H1 (cell line): ENCODE measurements at regions not wholly inside any gene's neighbourhood (a gene's known extent, or its start where the extent isn't known, plus 50 kb on each side); places are given as distances from the start of the nearest gene placed in this dataset.

Experiments used
- BACH1 ChIP-seq: IDR thresholded peaks from 2 replicates; pipeline ENCODE4 v1.6.1; 2012; ENCODE audit warnings: low read length, improper control_type of control experiment
- BRCA1 ChIP-seq: IDR thresholded peaks from 2 replicates; pipeline ENCODE4 v1.6.1; 2012; ENCODE audit warnings: low read depth, low read length, improper control_type of control experiment
- CBX5 ChIP-seq: fragments of 300-800, 300-1000 bp; sonication (generic); IDR thresholded peaks from 2 replicates; pipeline ENCODE4 v1.7.1; 2016; ENCODE audit warnings: antibody characterized with exemption, low read length, low read depth
- CREB1 ChIP-seq: IDR thresholded peaks from 2 replicates; pipeline ENCODE4 v1.6.1; 2012; ENCODE audit warnings: inconsistent platforms
- GABPA ChIP-seq: IDR thresholded peaks from 2 replicates; pipeline ENCODE4 v1.6.1; 2011; ENCODE audit warnings: mild to moderate bottlenecking, low read length, moderate library complexity, borderline replicate concordance; ENCODE audit not compliant: insufficient read depth
- KDM1A ChIP-seq: fragments of 200-600, 300-600 bp; sonication (generic); IDR thresholded peaks from 2 replicates; pipeline ENCODE4 v1.7.1; 2016; ENCODE audit warnings: mild to moderate bottlenecking, low read length, borderline replicate concordance
- KDM4A ChIP-seq: IDR thresholded peaks from one replicate; pipeline ENCODE4 v1.7.1; 2012; ENCODE audit warnings: low read depth, mild to moderate bottlenecking, moderate library complexity, low read length, inconsistent platforms; ENCODE audit not compliant: severe bottlenecking
- SP2 ChIP-seq: IDR thresholded peaks from 2 replicates; pipeline ENCODE4 v1.6.1; 2012; ENCODE audit warnings: mild to moderate bottlenecking, low read length, inconsistent platforms
- TAF7 ChIP-seq: optimal IDR thresholded peaks from 2 replicates; pipeline ENCODE3; 2011; ENCODE audit warnings: low read depth, mild to moderate bottlenecking, inconsistent platforms, low read length, moderate library complexity, borderline replicate concordance
- TCF12 ChIP-seq: IDR thresholded peaks from 2 replicates; pipeline ENCODE4 v1.6.1; 2011; ENCODE audit warnings: low read depth, mild to moderate bottlenecking, low read length
- TF ChIP-seq, protein P1 (sequence below): fragments of 300-600 bp; sonication (generic); IDR thresholded peaks from 2 replicates; pipeline ENCODE4 v1.7.1; 2012; ENCODE audit warnings: low read length, moderate library complexity, mild to moderate bottlenecking, inconsistent platforms; ENCODE audit not compliant: insufficient replicate concordance

DNA sequence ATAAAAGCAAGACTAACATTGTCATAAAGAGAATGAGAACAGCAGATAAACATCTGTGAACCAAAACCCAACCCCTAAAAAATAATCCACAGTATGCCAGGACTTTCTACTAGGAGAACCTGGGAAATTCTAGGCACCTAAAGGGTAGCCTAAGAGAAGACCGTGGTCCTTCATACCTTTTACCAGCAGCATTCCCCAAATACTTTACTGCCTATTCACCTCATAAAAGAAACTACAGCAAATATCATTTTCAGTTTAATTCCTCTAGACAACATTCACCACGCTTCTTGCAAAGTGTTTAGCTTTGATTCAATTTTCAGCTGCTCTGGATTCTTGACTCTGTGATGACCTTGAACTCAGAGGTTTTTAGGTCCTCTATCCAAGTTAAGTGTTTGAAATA is 1180.7 kb upstream of the B3GALT2 start (continued):
- TF ChIP-seq, protein P1, sequence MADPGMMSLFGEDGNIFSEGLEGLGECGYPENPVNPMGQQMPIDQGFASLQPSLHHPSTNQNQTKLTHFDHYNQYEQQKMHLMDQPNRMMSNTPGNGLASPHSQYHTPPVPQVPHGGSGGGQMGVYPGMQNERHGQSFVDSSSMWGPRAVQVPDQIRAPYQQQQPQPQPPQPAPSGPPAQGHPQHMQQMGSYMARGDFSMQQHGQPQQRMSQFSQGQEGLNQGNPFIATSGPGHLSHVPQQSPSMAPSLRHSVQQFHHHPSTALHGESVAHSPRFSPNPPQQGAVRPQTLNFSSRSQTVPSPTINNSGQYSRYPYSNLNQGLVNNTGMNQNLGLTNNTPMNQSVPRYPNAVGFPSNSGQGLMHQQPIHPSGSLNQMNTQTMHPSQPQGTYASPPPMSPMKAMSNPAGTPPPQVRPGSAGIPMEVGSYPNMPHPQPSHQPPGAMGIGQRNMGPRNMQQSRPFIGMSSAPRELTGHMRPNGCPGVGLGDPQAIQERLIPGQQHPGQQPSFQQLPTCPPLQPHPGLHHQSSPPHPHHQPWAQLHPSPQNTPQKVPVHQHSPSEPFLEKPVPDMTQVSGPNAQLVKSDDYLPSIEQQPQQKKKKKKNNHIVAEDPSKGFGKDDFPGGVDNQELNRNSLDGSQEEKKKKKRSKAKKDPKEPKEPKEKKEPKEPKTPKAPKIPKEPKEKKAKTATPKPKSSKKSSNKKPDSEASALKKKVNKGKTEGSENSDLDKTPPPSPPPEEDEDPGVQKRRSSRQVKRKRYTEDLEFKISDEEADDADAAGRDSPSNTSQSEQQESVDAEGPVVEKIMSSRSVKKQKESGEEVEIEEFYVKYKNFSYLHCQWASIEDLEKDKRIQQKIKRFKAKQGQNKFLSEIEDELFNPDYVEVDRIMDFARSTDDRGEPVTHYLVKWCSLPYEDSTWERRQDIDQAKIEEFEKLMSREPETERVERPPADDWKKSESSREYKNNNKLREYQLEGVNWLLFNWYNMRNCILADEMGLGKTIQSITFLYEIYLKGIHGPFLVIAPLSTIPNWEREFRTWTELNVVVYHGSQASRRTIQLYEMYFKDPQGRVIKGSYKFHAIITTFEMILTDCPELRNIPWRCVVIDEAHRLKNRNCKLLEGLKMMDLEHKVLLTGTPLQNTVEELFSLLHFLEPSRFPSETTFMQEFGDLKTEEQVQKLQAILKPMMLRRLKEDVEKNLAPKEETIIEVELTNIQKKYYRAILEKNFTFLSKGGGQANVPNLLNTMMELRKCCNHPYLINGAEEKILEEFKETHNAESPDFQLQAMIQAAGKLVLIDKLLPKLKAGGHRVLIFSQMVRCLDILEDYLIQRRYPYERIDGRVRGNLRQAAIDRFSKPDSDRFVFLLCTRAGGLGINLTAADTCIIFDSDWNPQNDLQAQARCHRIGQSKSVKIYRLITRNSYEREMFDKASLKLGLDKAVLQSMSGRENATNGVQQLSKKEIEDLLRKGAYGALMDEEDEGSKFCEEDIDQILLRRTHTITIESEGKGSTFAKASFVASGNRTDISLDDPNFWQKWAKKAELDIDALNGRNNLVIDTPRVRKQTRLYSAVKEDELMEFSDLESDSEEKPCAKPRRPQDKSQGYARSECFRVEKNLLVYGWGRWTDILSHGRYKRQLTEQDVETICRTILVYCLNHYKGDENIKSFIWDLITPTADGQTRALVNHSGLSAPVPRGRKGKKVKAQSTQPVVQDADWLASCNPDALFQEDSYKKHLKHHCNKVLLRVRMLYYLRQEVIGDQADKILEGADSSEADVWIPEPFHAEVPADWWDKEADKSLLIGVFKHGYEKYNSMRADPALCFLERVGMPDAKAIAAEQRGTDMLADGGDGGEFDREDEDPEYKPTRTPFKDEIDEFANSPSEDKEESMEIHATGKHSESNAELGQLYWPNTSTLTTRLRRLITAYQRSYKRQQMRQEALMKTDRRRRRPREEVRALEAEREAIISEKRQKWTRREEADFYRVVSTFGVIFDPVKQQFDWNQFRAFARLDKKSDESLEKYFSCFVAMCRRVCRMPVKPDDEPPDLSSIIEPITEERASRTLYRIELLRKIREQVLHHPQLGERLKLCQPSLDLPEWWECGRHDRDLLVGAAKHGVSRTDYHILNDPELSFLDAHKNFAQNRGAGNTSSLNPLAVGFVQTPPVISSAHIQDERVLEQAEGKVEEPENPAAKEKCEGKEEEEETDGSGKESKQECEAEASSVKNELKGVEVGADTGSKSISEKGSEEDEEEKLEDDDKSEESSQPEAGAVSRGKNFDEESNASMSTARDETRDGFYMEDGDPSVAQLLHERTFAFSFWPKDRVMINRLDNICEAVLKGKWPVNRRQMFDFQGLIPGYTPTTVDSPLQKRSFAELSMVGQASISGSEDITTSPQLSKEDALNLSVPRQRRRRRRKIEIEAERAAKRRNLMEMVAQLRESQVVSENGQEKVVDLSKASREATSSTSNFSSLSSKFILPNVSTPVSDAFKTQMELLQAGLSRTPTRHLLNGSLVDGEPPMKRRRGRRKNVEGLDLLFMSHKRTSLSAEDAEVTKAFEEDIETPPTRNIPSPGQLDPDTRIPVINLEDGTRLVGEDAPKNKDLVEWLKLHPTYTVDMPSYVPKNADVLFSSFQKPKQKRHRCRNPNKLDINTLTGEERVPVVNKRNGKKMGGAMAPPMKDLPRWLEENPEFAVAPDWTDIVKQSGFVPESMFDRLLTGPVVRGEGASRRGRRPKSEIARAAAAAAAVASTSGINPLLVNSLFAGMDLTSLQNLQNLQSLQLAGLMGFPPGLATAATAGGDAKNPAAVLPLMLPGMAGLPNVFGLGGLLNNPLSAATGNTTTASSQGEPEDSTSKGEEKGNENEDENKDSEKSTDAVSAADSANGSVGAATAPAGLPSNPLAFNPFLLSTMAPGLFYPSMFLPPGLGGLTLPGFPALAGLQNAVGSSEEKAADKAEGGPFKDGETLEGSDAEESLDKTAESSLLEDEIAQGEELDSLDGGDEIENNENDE: no peak
- no peak for TF ChIP-seq KDM1A
- TF ChIP-seq KDM4A: no peak
- TF ChIP-seq BRCA1: no peak
- TF ChIP-seq TAF7: no peak
- no peak for TF ChIP-seq TCF12
- TF ChIP-seq CREB1: no peak
- no peak for TF ChIP-seq GABPA
- no peak for TF ChIP-seq CBX5
- no peak for TF ChIP-seq BACH1
- no peak for TF ChIP-seq SP2
